ENCODE measurements at regions not wholly inside any gene's neighbourhood (a gene's known extent, or its start where the extent isn't known, plus 50 kb on each side); places are given as distances from the start of the nearest gene placed in this dataset.

DNA sequence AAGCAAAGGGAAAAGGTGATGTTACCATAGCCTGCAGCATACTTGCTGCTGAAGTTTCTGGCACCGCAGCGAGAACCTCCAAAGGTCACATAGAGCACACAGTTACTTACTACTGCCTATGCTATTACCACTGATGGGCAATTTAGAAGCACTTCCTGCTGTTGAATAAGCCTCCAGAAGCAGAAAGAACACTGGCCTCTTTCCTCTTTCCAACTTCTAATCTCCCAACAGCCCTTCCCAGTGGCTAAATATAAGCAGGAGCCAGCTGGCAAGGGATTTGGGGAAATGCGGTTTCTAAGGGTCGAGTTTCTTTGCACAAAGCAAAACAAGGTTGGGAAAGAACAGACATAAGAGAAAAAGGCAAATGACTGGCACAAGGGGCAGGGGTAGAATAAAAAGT, 669.2 kb upstream of the ACO1 start:
- no peak overlapping the region for H3K4me3 ChIP-seq (ENCODE audit: low read depth, poor library complexity, severe bottlenecking)
- intact Hi-C loops (cut with DNase I; ENCODE audit: low total_unique reads) = no loop called here
- TF ChIP-seq POLR2A (IDR thresholded peaks at IDR 0.05) = no peak
- no peak for DNase-seq (ENCODE audit: low spot score in 2 of 2)
- 45 to 47% methylated on average over 4 of the region's 4 CpGs for WGBS, 2 donors

GRCh38 chr9:31719262-31719661, 665.2 kb upstream of the ACO1 start:
- intact Hi-C loops (cut with DNase I; ENCODE audit: low total_unique reads) = no loop called here
- no peak for TF ChIP-seq POLR2A (IDR thresholded peaks at IDR 0.05)
- TF ChIP-seq CTCF (IDR thresholded peaks at IDR 0.05) = no peak
- WGBS, 2 donors = 59 to 61% methylated on average over 4 of the region's 4 CpGs
- H3K4me3 ChIP-seq (ENCODE audit: low read depth, poor library complexity, severe bottlenecking) = no peak overlapping the region
- DNase-seq (ENCODE audit: low spot score in 2 of 2) = no peak

DNA sequence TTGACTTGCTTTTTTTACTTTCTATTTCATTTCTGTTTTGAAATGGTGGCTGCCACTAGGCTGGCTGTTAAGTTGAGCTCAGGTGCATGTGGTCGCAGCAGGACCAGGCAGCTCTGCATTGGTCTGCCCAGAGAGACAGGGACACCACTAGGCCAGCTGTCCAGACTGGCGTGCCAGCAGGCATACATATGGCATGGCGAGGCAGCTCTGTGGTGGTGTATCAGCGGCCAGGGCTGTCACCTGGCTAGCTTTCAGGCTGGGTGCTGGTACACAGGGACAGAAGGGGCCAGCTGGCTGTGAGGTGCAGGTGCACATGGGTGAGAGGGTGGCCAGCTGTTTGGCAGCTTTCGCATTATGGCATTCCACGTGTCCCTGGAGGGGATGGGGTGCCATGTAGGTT, 654.0 kb upstream of the ACO1 start:
- 91 to 92% methylated on average over 6 of the region's 6 CpGs for WGBS, 2 donors
- H3K4me3 ChIP-seq (ENCODE audit: low read depth, poor library complexity, severe bottlenecking) = no peak overlapping the region
- intact Hi-C loops (cut with DNase I; ENCODE audit: low total_unique reads) = no loop called here
- no peak for DNase-seq (ENCODE audit: low spot score in 2 of 2)
- TF ChIP-seq POLR2A (IDR thresholded peaks at IDR 0.05) (no peak), CTCF (IDR thresholded peaks at IDR 0.05) (no peak)

DNA sequence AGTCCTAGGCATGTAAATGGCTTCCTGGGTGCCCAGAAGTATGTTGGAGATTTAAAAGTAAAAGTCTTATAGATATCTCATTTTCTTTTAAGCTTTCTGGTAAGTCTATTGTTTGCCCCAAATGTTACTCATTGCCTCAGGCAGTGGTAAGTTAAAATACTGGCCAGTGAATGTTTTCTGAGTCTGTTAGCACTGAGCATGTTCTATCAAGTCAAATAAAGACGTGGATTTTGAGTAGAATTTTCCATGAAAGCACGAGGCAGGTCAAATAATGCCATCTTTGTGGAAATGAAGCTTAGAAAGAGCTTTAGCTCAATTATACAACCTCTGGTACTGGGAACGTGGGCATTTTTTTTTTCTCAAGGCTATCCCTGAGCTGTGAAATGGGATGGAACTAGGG, 651.3 kb upstream of the ACO1 start:
- intact Hi-C loops (cut with DNase I; ENCODE audit: low total_unique reads) = no loop called here
- TF ChIP-seq CTCF (IDR thresholded peaks at IDR 0.05) (no peak), POLR2A (IDR thresholded peaks at IDR 0.05) (no peak)
- WGBS, 2 donors = 55 to 61% methylated on average over 3 of the region's 3 CpGs

GRCh38 chr9:31736581-31737179, 647.8 kb upstream of the ACO1 start:
- TF ChIP-seq POLR2A (IDR thresholded peaks at IDR 0.05) (no peak), CTCF (IDR thresholded peaks at IDR 0.05) (no peak)
- no peak overlapping the region for H3K4me3 ChIP-seq (ENCODE audit: low read depth, poor library complexity, severe bottlenecking)
- no peak for DNase-seq (ENCODE audit: low spot score in 2 of 2)
- intact Hi-C loops (cut with DNase I; ENCODE audit: low total_unique reads) = no loop called here
- 91 to 94% methylated on average over 1 of the region's 1 CpG for WGBS, 2 donors

More for the DNA sequence above, 651.3 kb upstream of the ACO1 start:
- no peak overlapping the region for H3K4me3 ChIP-seq (ENCODE audit: low read depth, poor library complexity, severe bottlenecking)
- DNase-seq (ENCODE audit: low spot score in 2 of 2) = no peak

DNA sequence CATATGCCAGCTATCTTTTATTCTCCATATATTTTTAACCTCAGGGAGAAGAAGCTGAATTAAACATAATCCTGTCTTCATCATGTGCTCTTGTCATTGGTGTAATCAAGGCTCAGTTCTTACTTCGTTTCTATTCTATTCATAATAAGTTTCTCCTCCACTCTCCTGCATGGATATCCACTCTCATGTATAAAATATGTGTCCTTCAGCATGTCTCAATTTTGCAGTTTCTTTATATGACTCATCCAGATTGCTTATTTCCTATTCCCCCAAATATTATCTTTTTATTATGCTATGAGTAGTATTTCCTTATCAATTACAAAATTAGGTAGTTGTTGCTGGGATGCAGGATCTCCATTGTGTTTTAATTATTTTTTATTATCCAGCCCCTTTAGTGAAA, 643.7 kb upstream of the ACO1 start:
- WGBS, 2 donors = 66 to 78% methylated on average over 1 of the region's 1 CpG
- no peak for DNase-seq (ENCODE audit: low spot score in 2 of 2)
- no peak overlapping the region for H3K4me3 ChIP-seq (ENCODE audit: low read depth, poor library complexity, severe bottlenecking)
- TF ChIP-seq CTCF (IDR thresholded peaks at IDR 0.05) = no peak
- no peak for TF ChIP-seq POLR2A (IDR thresholded peaks at IDR 0.05)
- intact Hi-C loops (cut with DNase I; ENCODE audit: low total_unique reads) = no loop called here

Measured in lower leg skin (tissue), 4 donors.